OCI-LY7 (cell line): ENCODE measurements at regions not wholly inside any gene's neighbourhood (a gene's known extent, or its start where the extent isn't known, plus 50 kb on each side); places are given as distances from the start of the nearest gene placed in this dataset.

Experiments used
- CTCF ChIP-seq: fragments of 200-600 bp; sonication (generic); conservative IDR thresholded peaks from 2 replicates; pipeline ENCODE4 v1.5.1; 2014; ENCODE audit warnings: mild to moderate bottlenecking, antibody characterized with exemption, low read length, moderate library complexity, mixed read lengths
- EZH2phosphoT487 ChIP-seq: fragments of 200-600 bp; sonication (generic); IDR thresholded peaks from 2 replicates; pipeline ENCODE4 v1.6.1; 2018; ENCODE audit warnings: low read depth, borderline replicate concordance, mild to moderate bottlenecking, mixed run types, antibody characterized with exemption, low read length, moderate library complexity, mixed read lengths

GRCh38 chr16:52869243-52869642, 183.5 kb downstream of the CHD9NB start:
- no peak for TF ChIP-seq CTCF
- TF ChIP-seq EZH2phosphoT487, result no peak
